GM12891 (cell line): ENCODE measurements at regions not wholly inside any gene's neighbourhood (a gene's known extent, or its start where the extent isn't known, plus 50 kb on each side); places are given as distances from the start of the nearest gene placed in this dataset.

Experiments used
- DNase-seq: peaks from one replicate; pipeline ENCODE4 v3.0.0; 2011; ENCODE audit warnings: low spot score; ENCODE audit not compliant: insufficient read length
- FAIRE-seq: peaks from 2 replicates; lab custom pipeline; 2011; peaks lifted over from hg19 to GRCh38; lab: Jason Lieb, UNC
- PAX5 ChIP-seq: IDR thresholded peaks from 2 replicates; pipeline ENCODE4 v1.6.1; 2011; ENCODE audit warnings: low read length, moderate library complexity, mild to moderate bottlenecking; ENCODE audit not compliant: insufficient read depth, severe bottlenecking
- POLR2A ChIP-seq: IDR thresholded peaks from 2 replicates; pipeline ENCODE4 v1.6.1; 2011; ENCODE audit warnings: low read depth, low read length, control low read depth
- POLR2AphosphoS5 ChIP-seq: IDR thresholded peaks from 2 replicates; pipeline ENCODE4 v1.6.1; 2011; ENCODE audit warnings: low read depth, low read length, control low read depth
- POU2F2 ChIP-seq: IDR thresholded peaks from 2 replicates; pipeline ENCODE4 v1.6.1; 2011; ENCODE audit warnings: low read depth, mild to moderate bottlenecking, control low read depth, low read length, moderate library complexity
- SPI1 ChIP-seq: IDR thresholded peaks from 2 replicates; pipeline ENCODE4 v1.6.1; 2011; ENCODE audit warnings: low read depth, low read length, control low read depth
- TAF1 ChIP-seq: IDR thresholded peaks from 2 replicates; pipeline ENCODE4 v1.6.1; 2011; ENCODE audit warnings: low read depth, low read length, control low read depth

DNA sequence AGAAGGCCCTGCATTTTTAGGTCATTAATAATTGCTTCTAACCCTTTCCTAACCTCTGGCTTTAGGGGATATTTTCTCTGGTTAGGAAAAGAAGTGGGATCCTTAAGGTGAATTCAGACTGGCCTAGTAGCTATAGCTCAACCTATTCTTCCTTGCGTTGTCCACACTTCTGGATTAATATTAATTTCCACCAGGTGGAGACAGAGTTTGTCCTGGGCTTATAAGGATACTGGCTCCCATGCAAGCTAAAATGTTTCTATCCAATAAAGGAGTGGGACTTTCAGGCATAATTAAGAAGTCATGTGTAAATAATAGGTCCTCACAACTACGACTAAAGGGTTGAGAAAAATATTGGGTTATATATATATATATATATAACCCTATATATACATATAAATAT, 860.0 kb upstream of the POU3F4 start:
- no peak for TF ChIP-seq SPI1
- TF ChIP-seq TAF1: no peak
- no peak for TF ChIP-seq POU2F2
- TF ChIP-seq POLR2AphosphoS5: no peak
- TF ChIP-seq PAX5: no peak
- TF ChIP-seq POLR2A: no peak
- no peak for DNase-seq
- FAIRE-seq: no peak

DNA sequence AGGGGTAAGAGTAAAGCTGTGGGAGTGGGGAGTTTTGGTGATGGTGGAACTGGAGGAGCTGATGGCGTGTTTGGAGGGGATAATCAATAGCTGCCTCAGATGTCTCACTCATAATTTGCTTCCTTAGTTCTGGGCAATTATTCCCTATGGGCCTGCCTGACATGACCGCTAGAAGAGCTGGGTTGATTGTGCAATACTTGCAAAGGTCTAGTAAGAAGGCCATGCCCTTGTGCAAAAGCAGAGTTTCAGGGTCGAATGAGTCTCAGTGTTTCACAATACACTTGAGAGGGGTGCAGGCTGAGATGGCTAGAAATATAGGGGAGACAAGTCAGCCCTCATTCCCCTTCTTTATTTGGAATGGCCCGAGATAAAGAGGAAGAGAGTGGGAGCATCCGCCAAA, 858.4 kb upstream of the POU3F4 start:
- FAIRE-seq: no peak
- TF ChIP-seq SPI1 (no peak), POU2F2 (no peak), TAF1 (no peak), PAX5 (no peak), POLR2A (no peak), POLR2AphosphoS5 (no peak)
- DNase-seq: no peak

DNA sequence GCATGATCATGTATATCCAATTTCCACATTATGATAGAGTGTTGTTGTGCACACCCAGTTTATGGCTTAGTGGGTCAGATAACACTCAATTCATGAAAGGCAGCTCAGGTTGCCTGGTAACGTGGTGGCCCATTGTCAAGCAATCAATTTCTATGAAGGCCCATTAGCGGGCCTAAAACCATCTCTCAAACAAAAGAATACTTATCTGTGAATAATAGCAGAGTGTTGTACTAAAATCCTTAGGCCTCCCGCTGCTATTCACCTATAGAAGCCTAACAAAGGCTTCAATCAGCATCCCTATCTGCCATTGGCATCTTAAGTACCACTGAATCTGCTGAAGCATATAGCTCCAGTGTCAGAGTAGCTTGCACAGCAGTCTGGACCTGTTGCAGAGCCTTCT, 849.6 kb upstream of the POU3F4 start:
- no peak for DNase-seq
- FAIRE-seq: no peak
- TF ChIP-seq POLR2AphosphoS5 (no peak), SPI1 (no peak), POLR2A (no peak), POU2F2 (no peak), TAF1 (no peak), PAX5 (no peak)

DNA sequence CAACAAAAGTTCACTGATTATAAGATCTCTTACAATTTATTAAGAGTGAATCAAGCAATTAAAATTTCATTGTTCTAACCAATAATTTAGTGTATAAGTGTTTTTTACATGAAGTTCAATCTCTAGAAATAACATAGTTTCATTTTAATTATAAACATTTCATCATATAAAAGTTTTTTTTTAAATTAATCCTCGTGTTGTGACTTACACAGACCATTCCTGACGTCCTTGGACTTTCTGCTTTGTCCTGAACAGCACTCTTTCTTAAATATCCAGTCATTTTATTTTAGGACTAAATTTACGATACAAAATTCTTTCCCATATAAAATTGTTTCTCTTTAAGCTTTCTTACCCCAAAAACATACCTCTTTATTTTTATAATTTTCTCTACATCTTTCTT, 841.7 kb upstream of the POU3F4 start:
- TF ChIP-seq TAF1: no peak
- no peak for TF ChIP-seq POU2F2
- no peak for TF ChIP-seq SPI1
- TF ChIP-seq PAX5: no peak
- TF ChIP-seq POLR2A: no peak
- no peak for TF ChIP-seq POLR2AphosphoS5
- no peak for DNase-seq
- no peak for FAIRE-seq

DNA sequence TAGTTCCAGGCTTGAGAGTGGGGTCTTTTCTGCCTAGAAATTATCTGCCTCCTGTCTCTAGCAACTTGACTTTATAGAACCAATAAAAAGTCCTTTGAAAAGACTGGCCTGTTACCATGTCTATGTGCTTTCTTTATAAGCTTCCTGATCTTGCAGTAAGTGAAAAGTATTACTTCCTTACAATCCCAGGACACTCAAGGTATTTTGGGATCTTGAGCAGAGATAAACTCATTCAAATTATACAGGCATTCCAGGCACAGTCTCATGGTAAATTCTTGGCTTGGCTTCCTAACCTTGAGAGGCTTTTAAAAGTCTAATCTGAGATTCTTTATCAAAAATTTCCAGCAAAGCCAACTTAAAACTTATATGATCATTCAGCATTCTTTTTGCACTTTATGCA, 833.0 kb upstream of the POU3F4 start:
- TF ChIP-seq SPI1: no peak
- TF ChIP-seq POLR2AphosphoS5: no peak
- TF ChIP-seq TAF1: no peak
- FAIRE-seq (no peak), DNase-seq (no peak)

DNA sequence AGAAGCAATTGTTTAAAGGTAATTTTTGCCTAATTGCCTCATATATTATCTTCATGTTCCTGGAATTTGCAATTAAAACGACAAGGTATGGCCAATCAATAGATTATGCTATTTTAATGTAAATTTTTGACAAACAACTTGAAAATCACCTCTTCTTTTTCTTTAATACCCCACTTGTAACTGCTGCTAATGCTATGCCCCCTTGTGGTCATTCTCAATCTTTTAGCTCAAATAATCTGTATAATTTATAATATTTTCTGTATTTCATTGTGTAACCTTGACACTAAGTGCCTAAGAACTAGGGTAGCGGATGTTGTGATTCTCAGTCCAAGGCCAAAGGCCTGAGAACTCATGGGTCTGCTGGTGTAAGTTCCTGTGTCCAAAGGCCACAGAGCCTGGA, 831.7 kb upstream of the POU3F4 start:
- TF ChIP-seq SPI1: no peak
- no peak for TF ChIP-seq PAX5
- TF ChIP-seq TAF1: no peak
- no peak for TF ChIP-seq POLR2A
- TF ChIP-seq POU2F2: no peak
- no peak for TF ChIP-seq POLR2AphosphoS5
- no peak for FAIRE-seq
- DNase-seq: no peak

DNA sequence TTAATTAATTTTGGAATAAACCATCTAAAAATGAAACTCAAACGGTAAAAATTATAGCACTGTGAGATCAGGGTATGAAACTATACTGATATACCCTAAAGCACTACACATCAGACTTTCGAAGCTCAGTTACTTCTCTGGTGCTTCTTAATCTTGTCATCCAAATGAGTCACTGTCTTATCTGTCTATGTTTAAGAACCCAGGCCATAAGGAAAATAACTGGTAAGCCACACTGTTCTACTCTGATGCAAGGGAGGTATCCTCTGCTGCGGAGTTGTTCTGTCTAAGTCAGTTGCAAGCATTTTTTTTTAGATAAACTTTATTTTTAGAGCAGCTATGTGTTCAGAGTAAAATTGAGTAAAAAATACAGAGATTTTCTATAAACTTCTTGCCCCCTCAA, 830.8 kb upstream of the POU3F4 start:
- no peak for FAIRE-seq
- no peak for DNase-seq

DNA sequence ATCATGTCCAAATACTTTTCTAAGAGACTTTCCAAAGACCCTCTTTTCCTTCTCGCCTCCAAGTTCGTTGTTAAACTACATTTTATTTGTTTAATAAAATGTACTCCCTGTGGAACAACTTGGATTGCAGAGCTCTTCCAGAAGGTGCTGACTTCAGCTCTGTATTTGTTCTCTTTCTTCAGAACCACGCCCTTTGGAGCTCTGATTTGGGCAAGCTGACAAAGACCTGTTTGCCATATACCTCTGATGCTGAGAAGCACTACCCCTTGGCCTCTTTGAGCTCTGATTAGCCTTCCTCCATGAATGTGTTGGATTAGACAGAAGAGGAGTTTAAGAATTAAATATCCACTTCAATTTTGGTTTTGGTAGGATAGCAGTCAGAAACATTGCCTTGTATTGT, 815.1 kb upstream of the POU3F4 start:
- DNase-seq (no peak), FAIRE-seq (no peak)
- TF ChIP-seq POLR2AphosphoS5 (no peak), PAX5 (no peak), TAF1 (no peak), POU2F2 (no peak), SPI1 (no peak), POLR2A (no peak)

More for the DNA sequence above, 830.8 kb upstream of the POU3F4 start:
- TF ChIP-seq SPI1: no peak
- TF ChIP-seq POLR2A: no peak
- no peak for TF ChIP-seq TAF1
- TF ChIP-seq PAX5: no peak
- no peak for TF ChIP-seq POU2F2

DNA sequence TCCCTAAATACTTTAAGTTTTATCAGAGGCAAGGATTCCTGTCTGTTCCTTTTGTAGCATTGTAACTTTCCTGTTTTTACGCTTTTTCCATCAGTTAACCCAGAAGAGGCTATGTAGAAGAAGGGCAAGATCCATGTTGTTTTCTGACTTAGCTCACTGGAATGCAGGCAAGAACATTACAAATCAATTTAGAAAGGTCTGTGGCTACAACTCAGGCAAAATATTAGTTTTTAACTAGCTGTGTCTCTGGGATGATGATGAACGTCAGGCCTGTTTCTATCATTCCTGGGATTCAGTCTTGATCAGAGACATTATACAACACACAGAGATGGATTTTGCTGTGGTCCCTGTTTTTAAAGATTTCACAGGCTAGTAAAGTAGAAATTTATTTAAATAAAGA, 813.0 kb upstream of the POU3F4 start:
- TF ChIP-seq POLR2A (no peak), TAF1 (no peak), PAX5 (no peak), SPI1 (no peak), POLR2AphosphoS5 (no peak), POU2F2 (no peak)
- DNase-seq (no peak), FAIRE-seq (no peak)

DNA sequence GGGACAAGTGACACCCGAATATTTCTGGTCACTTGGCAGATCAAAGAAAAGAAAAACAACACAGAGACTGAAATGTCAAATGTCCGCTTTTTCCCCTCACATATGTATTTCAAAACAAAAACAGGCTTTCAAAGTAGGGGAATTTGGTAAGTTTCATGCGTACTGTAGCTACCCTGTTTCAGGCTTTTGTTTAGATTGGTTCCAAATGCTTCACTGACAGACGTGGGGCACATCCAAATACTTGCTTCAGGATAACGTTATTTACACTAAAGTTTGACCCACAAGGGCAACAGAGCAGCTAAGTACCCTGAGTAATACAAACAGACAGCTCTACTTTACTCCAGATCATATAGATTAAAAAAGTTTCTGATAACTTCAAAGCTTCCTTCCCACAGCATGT, 804.5 kb upstream of the POU3F4 start:
- DNase-seq: no peak
- no peak for FAIRE-seq
- TF ChIP-seq POLR2AphosphoS5: no peak

DNA sequence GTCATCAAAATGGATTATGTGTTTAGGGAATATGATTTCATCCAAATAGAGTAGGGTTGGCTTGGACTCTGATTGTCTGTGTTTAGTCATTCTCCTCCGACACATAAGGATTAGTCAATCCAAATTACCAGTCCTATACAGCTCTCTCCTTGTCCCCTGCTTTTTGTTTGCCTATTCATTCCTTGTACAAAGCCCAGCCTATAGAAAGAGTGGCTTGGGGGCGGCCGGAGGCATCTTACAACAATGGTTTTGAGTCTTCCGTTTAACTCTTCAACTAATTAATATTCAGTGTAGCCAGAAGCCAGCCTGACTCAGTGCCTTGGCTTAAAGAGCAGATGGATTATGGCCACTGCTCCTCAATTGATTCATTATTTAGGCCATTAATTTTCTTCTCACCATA, 796.6 kb upstream of the POU3F4 start:
- FAIRE-seq (no peak), DNase-seq (no peak)
- TF ChIP-seq POLR2A (no peak), TAF1 (no peak), SPI1 (no peak), POU2F2 (no peak)
